Dermis blood vessel endothelial cell (primary cell): ENCODE measurements at regions not wholly inside any gene's neighbourhood (a gene's known extent, or its start where the extent isn't known, plus 50 kb on each side); places are given as distances from the start of the nearest gene placed in this dataset.
"Not testable (repeated sequence)": the region's sequence is repeated elsewhere in the genome, so short reads cannot be mapped to it uniquely, and the experiment has no call there.

Experiments
- DNase-seq: peaks from one replicate; pipeline ENCODE4 v3.0.0; 2010

DNA sequence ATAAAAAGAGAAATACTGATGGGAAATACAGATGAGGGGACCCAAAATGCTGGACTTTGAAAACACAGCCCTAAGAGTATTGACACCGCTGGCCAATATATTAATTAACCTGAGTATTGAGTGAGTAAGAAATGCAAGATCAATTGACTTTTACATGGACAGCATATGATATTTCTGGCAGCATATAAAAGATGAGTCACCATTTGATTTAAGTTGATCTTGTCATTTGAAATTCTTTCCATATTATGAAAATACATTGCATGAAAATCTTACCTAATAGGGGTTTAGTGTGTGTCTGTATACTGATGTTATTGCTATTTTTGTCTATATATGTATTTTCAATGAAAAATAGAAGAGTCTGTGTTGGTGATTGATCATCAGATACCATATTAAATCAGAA, 619.6 kb downstream of the KCTD12 start:
- no peak for DNase-seq

DNA sequence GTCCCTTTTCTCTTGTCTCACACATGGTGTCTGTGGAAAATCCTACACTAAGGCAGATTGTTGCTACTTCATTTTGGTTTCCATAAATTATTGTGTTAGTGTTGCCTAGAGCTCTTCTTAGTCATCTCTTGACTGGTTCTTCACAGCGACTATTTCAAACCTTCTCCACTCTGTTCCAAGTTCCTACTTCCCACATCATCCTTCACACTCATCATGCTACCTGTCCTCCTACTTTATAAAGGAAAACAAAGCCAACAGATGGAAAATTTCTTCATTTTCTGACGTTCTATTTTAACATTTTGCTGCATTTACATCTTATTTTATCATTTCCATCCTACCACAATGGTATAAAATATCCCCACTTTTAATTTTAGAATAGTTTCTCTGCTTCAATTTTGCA, 614.1 kb downstream of the LMO7 start:
- no peak for DNase-seq

DNA sequence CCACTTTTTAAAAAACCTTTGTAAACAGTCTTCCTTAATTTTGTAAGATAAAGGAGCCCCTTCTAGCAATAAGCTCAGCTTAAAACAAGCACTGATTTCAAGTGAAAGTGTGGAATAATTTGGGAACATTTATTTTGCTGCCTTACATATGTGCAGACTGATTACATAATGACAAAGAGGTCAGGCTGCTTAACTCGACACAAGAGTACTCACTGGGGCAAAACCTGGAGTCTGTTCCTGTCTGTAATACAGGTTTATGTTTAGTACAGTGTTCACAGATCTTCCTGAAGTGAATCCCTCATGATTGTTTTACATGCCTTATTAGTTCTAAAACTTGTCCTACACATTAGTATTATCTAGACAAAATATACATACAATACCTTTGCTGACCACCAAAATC, 609.8 kb downstream of the LMO7 start:
- DNase-seq = no peak

DNA sequence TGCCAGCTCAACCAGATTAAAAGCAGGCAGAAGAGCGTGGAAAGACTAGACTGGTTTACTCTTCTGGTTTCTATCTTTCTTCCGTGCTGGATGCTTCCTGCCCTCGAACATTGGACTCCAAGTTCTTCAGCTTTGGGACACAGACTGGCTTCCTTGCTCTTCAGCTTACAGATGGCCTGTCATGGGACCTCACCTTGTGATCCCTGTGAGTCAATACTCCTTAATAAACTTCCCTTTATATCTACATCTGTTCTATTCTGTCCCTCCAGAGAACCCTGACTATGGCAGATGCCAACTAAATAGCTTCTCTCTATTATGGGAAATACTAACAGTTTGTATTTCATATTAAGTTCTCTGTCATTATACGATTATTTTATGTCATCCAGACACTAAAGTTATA, 609.1 kb downstream of the LMO7 start:
- DNase-seq = no peak

DNA sequence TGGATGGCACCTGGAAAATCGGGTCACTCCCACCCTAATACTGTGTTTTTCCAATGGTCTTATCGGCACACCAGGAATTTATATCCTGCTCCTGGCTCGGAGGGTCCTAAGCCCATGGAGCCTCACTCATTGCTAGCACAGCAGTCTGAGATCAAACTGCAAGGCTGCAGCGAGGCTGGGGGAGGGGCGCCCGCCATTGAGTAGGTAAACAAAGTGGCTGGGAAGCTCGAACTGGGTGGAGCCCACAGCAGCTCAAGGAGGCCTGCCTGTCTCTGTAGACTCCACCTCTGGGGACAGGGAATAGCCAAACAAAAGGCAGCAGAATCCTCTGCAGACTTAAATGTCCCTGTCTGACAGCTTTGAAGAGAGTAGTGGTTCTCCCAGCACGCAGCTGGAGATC, 607.0 kb downstream of the LMO7 start:
- DNase-seq = not testable (repeated sequence)

DNA sequence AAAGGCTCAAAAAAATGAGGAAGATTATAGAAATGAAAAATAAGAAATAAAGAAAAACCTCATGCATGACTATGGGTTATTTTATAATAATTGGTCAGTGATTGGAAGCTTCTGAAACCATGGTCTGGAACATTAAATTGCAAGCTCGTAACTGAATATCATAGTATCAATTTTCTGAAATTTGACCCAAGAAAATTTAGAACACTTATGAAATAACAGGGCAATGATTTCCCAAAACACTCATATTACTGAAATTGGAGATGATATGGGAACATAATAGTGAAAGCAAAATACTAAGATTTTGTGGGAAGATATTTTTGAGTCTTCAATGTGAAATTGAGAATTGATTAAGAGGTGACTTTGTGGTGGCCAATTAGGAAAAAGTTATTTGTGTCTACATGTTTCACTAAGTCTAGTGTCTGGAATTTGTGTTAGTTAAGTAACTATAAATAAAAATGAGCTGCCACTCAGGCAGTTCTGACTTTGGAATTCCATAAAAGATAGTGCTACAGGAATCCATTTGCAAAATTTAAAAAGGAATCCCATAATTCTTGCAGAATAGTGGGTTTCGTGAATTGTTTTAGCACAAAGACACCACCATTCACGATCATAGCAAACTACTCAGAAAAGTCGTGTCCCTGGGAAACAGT, 603.0 kb downstream of the LMO7 start:
- no peak for DNase-seq

DNA sequence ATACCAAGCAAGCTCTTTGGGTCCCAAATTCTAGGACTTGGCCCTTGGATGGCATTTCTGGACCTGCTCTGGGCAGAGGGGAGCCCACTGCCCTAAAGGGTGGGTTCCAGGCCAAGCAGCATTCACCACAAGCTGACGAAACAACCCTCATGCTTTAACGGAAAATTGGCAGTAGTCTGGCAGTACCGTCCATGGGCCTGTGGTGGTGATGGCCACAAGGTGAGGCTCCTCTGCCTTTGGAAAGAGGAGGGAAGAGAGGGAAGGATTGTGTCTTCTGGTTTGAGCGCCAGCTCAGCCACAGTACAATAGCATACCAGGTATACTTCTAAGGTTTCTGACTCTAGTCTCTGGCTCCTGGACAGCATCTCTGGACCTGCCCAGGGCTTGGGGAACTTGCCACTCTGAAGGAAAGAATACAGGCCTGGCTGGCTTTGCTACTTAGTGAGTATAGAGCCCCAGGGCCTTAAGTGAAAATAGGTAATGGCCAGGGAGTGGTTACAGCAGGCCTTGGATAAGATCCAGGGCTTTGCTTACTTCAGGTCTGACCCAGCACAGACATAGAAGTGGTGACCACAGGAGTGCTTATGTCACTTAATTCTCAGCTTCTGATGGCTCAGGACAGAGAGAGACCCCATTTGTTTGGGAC, 595.5 kb downstream of the LMO7 start:
- DNase-seq = no peak

DNA sequence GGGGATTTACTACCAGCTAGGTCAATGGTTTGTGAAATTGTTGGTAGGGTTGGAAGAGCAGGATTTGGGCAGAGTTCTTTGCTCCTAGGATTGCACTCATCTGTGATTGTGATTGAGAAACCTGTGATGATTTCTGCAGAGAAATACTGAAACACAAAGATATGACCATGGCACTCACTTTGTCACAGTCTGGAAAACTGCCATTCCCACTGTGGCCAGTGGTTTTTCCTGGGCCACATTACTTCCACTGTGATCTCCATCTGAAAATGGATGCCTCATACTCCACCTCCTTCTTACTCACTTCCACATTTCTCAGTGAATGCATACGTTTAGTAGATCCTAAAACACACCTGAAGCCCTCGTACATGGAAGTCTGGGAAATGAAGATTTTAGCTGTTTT, 593.2 kb downstream of the LMO7 start:
- DNase-seq = no peak

DNA sequence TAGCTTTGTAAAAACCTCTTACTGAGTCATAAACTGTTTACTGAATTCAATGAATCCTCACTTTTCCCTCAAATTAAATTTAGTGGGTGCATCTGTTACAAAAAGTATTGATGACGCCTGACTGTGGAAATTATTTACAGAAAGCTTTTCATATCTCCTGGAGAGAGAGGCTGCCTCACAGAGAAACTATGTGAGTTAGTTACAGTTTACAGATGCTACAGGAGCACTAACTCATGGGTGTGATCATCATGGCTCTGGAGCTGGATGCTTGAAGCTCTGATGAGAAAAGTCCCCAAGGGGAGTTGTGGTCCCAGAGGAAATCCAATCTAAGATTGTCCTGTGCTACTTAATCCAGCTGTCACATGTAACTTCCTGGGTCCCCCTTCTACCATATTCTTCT, 590.8 kb downstream of the LMO7 start:
- no peak for DNase-seq

DNA sequence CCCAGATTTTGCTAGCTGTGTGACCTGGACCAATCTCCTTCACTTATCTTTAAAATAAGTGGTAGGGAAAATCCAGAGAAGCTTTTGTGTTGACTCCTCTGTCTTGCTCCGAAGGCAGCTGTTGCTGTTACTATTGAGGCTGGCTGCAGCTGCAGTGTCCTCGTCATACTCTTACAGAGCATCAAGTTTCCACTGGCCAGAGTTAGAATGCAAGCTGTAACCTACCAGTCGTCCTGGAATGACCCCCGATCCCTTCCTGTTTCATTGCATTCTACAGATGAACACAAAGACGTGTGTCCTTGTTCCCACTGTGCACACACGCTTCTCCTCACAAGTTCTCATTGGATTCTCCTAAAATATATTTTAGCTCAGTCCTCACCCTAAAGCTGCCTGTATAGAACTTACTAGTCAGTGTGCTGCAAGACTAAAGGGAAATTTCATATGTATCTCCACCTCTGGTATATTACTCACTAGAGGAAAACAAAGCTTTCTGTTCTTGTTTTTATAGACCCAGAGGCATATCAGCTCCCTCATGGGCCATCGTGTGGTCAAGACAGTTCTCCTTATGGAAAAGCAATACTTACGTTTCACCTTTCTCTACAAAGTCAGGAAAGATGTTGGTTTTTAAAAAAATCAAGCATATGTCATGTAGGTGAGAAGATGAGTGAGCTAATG, 589.8 kb downstream of the LMO7 start:
- DNase-seq = no peak

DNA sequence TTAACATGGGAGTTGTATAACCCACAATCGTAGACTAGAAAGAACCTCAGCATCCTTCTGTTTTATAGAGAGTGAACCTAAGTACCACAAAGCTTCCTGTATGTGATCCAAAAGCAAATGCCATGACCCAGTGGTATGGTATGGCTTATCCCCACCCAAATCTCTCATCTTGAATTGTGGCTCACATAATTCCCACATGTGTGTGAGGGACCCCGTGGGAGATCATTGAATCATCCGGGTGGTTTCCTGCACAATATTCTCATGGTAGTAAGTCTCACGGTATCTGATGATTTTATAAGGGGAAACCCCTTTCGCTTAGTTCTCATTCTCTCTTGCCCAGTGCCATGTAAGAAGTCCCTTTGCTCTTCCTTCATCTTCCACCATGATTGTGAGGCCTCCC, 587.9 kb downstream of the LMO7 start:
- DNase-seq = no peak

DNA sequence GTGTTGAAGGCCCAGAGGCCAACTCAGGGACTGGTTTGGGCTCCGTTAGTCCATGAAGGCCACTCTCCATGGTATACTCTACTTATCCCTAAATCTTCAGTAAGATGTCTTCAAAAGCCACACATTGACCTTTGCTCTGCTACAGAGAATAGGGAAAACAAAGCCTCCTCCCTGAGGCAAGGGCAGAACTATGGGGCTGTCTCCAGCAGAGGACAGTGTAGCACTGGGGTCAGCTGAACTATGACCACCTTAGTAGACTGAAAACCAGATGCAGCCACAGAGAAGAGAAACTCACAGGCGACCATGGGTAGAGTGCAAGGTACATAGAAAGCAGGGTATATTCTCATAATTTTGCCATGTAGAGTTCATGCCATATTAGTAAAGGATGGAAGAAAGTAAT, 587.4 kb downstream of the LMO7 start:
- DNase-seq = no peak

DNA sequence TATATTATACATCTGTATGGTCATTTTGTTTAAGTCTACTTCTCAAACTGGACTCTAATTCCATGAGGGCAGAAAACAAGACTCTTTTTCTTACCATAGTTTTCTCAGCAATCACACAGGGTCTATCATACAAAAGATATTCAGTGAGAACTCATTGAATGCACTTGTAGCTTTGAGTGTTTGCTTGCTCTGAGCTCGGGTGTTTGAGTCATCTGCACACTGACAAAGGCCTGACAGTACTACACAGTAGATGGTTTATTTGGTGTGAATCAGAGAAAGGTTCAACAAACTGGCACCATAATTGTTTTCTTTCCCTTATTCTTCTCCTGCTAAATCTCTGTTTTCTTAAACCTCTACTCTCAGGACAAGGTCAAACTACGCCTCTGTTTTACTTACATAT, 586.4 kb downstream of the LMO7 start:
- no peak for DNase-seq

DNA sequence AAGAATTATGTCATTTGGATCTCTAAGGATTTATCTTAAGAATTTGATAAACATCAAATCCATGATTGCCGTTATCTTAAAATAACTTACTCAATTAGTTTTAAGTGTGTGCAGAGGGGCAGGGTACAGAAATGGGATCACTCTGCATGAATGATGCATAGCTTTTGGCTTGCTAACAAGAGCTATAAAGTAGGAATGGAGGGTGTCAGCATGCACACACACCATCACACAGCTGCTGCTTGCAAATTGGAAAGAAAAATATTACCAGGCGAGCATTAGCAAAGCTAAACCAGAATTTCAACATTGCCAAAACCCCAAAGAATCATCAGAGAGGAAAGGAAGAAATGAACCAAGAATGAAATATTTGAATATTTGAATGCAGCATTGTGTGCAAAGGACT, 580.6 kb downstream of the LMO7 start:
- DNase-seq = no peak

DNA sequence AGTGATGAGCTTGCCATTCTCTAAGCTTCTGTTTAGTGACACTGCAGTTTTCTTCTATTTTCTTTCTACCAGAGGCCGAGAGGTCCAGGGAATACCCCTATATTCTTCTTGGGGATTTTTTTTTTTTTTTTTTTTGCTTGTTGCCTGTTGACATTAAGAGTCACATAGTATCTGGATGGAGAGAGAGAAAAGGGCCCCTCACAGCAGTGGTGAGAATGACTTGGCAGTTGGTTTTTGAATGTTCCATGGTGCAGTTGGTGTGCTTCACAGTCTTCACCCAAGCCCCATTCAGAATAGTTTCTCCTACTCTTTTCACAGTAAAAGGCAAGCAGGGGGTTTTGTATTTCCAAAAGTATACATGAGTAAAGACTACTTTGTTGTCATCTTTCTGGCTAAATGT, 577.9 kb downstream of the LMO7 start:
- DNase-seq = no peak

DNA sequence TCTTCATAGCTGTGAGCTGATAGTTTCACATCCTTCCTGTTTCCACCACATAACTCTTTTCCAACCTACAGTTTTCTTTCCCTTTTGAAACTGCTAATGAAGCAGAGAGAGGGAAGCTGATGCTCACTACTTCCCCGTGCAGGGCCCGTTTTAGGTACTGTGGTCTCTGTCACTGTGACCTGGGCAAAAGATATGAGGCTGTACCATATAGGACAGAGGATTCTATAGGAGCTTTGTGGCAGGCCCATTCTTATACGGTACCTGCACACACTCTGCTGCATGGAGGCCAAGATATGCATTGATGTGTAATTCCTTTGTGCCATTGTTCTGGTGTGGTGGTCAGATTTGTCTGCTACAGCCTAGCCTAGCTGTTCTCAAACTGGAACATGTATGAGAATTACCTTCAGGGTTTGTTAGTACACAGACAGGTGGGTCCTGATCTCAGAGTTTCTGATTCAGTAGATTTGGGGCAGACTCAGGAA, 577.3 kb downstream of the LMO7 start:
- DNase-seq = no peak

DNA sequence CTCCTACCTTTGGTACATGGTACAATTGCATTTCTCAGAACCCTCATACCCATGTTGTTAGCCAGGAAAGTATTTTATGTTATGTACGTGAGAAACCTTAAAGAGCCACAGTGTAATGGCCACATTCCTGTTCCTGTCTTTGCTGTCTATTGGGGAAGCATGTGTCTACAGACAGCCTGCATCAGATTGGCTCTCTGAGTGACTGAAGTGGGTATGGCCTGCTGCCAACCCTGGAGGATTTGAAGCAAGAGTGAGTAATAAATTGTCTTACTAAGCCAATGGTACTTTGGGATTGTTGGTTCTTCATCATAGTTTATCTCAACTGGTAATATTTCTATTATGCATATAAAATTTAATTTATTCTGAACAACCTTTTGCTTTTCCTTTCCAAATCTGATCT, 574.1 kb downstream of the LMO7 start:
- no peak for DNase-seq

DNA sequence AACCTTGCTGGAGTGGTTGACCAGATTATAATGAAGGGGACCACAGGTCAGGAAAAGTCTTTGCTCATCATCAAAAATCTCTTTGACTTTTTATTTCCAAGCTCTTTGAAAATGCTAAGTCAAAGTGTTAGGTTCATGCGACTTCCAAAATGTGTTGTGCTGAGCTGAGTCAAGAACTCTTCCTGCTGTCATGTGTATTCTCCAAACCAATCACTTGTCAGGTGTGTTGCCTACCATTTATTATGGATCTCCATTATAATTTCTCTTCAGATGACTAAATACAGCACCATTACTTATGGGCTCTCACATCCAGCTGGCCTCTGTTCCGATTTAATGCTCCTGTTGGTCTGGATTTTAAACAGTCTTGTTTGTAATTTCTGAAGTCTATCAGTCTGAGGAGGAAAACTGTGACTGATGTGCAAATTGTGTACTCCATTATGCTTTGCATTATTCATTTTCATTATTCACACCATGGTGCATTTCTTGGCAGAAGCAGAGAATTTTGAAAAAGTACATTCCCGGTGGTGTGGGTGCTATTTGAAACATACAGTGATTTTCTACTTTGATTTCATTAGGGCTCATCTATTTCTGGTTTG, 562.5 kb downstream of the LMO7 start:
- no peak for DNase-seq

DNA sequence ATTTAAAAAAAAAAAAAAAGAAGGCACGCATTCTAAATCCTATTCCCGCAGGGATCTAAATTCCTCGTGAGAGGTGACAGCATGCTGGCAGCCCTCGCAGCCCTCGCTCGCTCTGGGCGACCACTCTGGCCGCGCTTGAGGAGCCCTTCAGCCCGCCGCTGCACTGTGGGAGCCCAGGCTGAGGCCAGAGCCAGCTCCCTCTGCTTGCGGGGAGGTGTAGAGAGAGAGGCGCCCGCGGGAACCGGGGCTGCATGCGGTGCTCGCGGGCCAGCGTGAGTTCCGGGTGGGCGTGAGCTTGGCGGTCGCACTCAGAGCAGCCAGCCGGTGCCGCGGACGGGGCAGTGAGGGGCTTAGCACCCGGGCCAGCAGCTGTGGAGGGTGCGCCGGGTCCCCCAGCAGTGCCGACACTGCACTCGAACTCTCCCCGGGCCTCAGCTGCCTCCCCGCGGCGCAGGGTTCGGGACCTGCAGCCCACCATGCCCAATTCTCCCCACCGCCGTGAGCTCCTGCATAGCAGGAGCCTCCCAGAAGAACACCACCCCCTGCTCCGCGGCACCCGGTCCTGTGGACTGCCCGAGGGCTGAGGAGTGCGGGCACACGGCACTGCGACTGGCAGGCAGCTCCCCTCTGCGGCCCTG, 553.9 kb downstream of the LMO7 start:
- DNase-seq = no peak

DNA sequence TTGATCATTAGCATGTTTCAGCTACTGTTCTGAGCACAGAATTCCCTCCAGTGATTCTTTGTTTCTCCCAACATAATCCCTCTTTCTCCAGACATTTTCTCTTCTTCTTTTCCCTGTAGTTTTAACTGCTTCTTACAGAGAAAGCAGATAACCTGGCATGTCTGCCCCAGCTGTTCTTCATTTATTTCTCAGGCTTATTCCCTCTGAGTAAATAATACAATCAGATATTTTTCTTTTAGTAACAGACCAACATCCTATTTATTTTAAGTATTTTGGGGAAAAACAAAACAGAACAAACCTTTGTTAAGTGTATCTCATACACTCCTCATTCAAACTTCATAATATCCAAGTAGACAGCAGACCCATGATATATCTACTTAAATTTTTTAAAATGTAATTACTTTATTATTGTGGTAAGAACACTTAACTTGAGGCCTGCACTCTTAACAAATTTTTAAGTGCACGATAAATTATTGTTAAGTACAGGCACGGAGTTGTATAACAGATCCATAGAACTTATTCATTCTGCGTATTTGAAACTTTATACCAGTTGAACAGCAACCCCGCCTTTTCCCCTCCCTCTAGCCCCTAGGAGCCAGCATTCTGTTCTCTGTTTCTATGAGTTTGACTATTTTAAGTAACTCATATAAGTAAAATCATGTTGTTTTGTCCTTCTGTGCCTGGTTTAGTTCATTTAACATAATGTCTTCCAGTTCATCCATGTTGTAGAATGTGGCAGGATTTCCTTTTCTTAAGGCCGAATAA, 540.0 kb downstream of the LMO7 start:
- DNase-seq = no peak

DNA sequence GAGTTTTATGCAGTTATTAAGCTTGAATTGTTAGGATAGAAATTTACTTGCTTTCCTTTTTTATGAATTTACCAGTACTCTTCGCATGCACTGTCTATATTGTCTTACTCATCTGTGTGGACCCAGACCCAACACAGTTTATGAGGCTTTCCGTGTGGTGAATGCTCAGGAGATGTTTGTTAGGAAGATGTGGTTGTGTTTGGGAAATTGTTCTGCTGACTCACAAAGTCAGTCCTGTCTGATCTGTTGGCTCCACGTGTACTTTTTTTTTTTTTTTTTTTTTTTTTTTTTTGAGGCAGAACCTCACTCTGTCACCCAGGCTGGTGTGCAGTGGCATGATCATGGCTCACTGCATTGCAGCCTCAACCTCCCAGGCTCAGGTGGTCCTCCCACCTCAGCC, 532.5 kb downstream of the LMO7 start:
- DNase-seq = no peak

DNA sequence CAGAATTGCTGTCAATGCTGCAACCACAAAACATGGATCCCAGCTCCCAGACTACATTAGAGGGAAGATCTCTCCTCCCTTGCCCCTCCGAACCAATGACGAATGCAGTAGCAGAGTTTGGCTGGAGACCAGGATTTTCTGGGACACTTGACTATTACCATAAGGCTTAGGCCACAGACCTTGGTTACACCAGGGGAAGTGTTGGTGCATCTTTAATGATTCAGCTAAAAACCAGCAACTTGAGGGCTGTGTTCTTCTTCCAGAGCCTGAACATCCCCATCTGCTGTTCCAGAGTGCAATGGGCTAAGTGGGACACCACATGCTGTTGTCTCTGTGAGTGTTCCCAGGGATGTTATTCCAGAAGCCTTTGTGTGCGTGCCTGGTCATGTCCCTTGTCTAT, 528.2 kb downstream of the LMO7 start:
- DNase-seq = no peak

DNA sequence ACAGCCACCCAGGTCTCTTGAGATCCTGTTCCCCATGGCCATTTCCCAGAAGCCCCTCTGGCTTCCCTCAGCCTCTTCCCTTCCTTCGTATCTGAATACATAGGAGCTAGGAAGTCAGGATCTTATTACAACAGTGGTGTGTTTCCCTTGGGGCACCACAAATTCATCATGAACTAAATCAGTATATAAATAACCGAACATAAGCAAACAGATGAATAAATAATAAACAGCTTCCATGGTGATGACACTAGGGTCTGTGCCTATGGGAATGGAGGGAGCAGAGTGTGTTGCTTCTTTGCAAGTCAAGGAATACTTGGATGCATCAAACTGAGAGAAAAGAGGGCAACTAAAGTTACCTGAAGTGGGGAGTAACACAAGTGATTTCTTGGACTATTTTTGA, 527.6 kb downstream of the LMO7 start:
- no peak for DNase-seq
